8988T (cell line): ENCODE measurements at regions not wholly inside any gene's neighbourhood (a gene's known extent, or its start where the extent isn't known, plus 50 kb on each side); places are given as distances from the start of the nearest gene placed in this dataset.
"Not testable (repeated sequence)": the region's sequence is repeated elsewhere in the genome, so short reads cannot be mapped to it uniquely, and the experiment has no call there.

ENCODE experiments used
- DNase-seq: peaks from one replicate; pipeline ENCODE4 v3.0.0; 2011

GRCh38 chr16:29157051-29157923 lies 172.4 kb downstream of the LAT start:
- not testable (repeated sequence) for DNase-seq

- DNase-seq = no peak
Measured at GRCh38 chr16:29156511-29156910, 171.7 kb downstream of the LAT start.

GRCh38 chr16:29155866-29156200 lies 171.0 kb downstream of the LAT start:
- not testable (repeated sequence) for DNase-seq

DNA sequence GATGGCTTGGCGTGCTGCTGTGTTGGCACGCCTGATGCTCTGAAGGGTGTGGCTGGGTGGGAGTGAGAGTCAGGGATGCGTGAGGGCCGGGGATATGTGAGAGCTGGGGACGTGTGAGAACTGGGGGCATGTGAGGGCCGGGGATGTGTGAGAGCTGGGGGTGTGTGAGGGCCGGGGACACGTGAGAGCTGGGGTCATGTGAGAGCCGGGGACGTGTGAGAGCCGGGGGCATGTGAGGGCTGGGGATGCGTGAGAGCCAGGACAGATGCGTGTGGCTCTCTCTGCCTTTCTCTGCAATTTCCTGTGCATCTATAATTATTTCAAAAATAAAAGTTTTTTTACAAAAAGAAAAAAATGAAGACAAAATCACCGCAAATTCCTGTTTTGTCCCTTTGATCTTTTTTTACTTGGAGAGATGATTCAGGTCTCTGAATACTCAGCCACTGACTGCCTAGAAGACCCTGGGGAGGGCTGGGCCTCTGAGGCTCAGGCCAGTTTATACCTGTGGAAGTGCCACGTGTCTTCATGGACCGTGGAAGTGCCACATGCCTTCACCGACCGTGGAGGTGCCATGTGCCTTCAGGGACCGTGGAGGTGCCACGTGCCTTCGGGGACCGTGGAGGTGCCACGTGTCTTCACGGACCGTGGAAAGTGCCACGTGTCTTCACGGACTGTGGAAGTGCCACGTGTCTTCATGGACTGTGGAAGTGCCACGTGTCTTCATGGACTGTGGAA lies 170.4 kb downstream of the LAT start:
- not testable (repeated sequence) for DNase-seq

GRCh38 chr16:29154676-29155121 lies 169.8 kb downstream of the LAT start:
- no peak for DNase-seq

GRCh38 chr16:29154088-29154487 lies 169.2 kb downstream of the LAT start:
- no peak for DNase-seq

DNA sequence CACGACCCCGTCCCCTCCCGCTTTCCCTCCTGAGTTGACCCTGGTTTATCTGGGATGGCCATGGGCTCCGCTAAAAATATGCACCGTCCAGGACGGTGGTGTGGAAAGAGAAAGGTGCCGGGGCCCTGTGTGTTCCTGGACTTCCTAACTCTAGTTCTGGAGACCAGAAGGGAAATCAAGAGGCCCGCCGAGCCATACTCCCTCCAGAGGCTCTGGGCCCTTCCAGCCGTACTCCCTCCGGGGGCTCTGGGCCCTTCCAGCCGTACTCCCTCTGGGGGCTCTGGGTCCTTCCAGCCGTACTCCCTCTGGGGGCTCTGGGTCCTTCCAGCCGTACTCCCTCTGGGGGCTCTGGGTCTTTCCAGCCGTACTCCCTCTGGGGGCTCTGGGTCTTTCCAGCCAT lies 168.5 kb downstream of the LAT start:
- not testable (repeated sequence) for DNase-seq

DNA sequence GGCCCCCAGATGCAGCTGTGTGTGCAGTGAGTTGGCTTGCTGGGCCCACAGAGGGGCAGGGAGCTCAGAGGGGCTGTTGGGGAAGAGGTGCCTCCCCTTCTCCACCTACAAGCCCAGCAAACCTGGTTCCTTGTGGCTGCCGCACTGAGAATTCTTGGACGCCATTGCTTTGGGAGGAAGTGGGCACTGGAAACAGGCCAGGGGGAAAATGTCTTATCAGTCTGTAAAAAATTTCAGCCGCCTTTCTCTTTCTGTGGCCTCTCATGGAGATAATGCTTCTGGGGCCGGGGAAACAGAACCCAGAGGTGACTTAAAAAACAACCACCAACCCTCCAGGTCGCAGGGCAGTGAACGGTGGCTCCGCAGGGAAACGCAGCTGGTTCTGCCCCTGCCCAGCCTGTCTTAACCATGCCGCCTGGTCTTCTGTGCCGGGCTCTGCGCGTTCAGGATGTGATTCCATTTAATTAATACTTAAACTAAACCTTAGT lies 167.7 kb downstream of the LAT start:
- DNase-seq = not testable (repeated sequence)

DNA sequence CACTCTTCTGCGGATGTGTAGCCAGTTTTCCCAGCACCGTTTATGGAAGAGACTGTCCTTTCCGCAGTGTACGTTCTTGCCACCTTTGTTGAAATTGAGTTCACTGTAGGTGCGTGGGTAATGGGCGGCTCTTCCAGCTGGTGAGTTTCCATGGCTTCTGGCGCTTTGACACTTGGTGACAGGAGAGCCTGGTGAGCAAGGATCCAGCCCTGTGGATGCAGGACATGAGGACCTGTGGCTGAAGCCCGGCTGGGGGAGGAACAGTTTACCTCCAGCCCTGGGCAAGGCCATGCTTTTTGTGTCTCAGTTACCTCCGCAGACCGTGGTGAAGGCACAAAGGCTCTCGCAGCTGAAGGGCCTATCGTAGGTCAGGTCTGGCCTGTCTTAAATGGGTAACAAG lies 166.5 kb downstream of the LAT start:
- no peak for DNase-seq

DNA sequence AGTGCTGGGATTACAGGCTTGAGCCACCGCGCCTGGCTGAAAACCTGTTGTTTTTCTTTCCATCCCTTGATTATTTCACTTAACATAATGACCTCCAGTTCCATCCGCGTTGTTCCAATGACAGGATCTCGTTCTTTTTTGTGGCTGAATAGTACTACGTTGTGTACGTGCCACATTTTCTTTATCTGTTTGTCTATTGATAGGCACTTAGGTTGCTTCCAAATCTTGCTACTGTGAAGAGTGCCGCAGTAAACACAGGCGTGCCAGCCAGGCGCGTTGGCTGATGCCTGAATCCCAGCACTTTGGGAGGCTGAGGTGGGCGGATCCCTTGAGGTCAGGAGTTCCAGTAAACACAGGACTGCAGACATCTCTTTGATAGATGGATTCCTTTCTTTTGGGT lies 165.1 kb downstream of the LAT start:
- DNase-seq = not testable (repeated sequence)

DNA sequence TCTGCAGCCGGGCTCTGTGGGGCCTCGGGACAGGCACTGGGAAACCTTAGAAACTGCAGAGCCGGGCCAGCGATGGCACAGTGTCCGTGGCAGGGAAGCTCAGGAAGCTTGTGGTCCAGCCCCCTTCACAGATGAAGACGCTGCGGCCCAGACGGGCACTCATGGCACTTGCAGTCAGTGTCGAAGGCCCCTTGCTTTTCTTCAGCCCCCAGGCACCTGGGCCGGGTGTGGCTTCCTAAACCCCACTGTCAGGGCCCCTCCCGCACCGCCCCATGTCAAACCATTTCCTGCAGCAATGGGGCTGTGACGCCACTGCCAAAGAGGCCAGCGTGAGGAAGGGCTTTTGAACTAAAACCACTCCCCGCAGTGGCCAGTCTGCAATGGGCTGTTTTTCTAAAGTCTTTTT lies 164.0 kb downstream of the LAT start:
- no peak for DNase-seq

DNA sequence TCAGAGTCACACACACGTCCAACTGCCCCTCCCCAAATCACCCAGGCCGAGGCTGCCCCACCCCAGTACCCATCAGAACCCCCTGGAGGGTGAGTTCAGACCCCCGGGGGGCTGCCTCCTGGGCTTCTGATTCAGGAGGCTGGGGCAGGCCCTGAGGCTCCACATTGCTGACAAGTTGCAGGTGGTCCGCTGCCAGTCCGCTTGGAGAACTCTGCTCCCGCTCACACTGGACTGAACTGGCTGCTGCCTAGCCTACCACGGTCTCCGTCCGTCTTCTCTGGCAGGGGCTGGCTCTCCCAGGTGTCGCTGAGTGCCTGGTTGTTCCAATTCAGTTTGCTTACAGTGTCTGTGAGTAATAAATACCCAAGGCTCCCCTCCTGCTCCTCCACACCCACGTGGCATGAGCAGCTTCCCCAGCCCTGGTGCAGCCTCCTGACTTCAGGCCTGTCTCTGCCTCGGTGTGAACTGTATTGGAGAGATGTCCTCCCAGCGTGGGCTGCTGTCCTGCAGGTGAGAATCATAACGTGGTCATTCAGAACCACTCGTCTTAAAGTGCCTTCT lies 163.4 kb downstream of the LAT start:
- no peak for DNase-seq

DNA sequence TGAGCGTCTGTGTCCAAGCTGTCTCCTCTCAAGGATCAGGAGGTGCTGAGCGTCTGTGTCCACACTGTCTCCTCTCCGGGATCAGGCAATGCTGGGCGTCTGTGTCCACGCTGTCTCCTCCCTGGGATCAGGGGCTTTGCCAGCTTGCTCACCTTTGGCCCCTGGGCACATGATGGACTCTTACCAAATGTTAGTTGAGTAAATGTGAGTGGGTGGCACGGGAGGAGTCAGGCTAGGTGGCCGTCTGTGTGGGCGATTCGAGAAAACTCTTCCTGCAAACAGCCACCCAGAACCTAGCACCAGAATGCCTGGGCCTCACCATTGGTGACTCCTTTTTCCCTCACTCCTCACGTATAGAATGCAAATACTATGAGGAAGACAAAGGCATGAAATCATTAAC lies 162.9 kb downstream of the LAT start:
- DNase-seq = not testable (repeated sequence)

DNA sequence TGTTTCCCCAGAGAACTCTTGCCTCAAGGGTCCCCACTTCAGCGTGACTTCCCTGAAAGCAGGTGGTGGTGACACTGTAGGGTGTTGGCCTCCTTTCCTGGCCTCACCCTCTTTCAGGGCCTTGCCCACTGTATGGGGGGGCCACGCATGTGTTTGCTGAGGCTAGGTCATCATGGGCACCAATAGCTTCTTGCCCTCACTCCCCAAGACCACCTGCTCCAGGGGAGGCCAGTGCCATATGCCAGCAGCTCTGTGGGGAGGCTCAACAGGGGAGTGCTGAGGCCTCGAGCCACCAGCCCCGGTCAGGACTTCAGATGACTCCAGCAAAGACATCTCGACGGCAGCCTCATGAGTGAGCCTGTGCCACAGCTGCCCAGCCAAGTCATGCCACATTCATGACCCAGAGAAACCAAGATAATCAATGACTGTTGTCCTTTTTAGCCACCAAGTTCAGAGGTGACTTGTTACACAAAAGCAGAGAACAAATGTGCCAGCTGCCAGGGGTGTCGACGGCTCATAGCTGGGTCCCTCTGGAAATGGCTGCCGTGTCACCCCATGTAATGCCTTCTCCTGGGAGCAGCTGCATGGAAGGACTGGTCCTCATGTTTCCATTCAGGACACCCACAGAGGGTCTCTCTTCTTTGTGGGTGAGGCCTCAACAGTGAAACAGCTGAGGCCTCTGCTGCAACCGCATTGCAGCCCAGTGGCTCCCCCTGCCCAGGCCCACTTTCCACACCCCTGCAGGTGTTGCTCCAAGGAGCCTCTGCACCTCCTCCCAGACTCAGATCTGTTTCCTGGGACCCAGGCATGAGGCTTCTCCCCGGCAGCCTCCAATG lies 162.2 kb downstream of the LAT start:
- DNase-seq = not testable (repeated sequence)

GRCh38 chr16:29146266-29146665 lies 161.4 kb downstream of the LAT start:
- DNase-seq = no peak

DNA sequence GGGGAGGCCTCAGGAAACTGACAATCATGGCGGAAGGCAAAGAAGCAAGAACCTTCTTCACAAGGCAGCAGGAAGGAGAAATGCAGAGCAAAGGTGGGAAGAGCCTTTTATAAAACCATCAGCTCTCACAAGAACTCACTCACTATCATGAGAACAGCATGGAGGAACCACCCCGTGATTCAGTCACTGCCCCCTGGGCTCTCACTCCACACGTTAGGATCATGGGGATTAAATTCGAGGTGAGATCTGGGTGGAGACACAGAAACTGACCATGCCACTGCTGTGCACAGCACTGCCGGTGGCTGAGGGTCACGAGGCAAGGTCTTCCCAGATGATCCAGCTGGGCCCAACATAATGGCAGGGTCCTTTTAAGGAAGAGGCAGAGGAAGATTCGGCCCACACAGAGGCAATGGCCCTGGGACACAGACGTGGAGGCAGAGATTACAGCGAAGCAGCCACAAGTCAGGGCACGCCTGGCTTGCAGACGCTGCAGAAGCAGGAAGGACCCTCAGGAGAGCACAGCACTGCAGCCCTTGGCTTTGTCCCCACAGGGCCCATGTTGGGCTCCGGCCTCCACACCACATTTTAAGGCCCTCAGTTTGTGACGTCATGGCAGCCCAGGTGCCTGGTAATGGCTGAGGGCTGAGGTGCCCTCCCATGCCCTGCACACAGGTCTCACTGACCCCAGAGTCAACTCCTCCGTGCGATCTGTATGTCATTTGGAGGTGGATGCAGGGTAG lies 160.8 kb downstream of the LAT start:
- DNase-seq = not testable (repeated sequence)

- not testable (repeated sequence) for DNase-seq
Measured at GRCh38 chr16:29145086-29145485, 160.2 kb downstream of the LAT start.

DNA sequence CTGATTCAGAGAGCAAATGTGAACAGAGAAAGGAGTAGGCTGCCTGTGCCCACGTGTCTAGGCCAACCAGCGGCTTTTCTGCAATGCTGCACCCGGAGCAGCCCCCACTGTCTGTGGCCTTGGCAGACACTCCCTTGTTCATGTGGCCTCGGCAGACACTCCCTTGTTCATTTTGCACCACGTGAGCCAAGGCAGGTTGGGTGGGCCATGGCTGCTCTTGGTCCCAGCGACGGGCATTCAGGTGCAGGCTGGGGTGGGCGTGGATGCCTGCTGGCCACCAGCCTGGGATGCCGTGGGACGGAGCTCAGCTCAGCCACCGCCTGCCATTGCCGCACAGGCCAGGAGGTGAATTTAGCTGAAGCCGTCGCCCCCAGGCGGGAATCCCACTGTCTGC lies 159.8 kb downstream of the LAT start:
- DNase-seq = not testable (repeated sequence)

- DNase-seq = not testable (repeated sequence)
Measured at GRCh38 chr16:29143739-29144668, 159.2 kb downstream of the LAT start.

GRCh38 chr16:29142506-29142905 lies 157.7 kb downstream of the LAT start:
- not testable (repeated sequence) for DNase-seq
